ENCODE measurements at regions not wholly inside any gene's neighbourhood (a gene's known extent, or its start where the extent isn't known, plus 50 kb on each side); places are given as distances from the start of the nearest gene placed in this dataset.
A peak's percentile ranks its signal among the peaks of the same experiment; 100 is the strongest.

DNA sequence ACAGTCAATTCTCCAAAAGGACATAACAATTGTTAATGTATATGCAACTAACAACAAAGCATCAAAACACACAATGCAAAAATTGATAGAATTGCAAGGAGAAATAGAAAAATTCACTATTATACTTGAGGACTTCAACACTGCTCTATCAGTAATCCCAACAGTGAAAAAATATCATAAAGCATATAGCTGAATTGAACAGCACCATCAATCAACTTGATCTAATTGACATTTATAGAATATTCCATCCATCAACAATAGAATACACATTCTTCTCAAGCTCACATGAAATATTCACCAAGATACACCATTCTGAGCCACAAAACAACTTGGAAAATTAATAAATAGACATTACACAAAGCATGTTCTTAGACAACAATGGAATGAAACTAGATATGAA lies 60.1 kb upstream of the ASXL3 start:
- DNase-seq: no peak

- no peak for DNase-seq
Observed at GRCh38 chr18:33513027-33513426, 65.0 kb upstream of the ASXL3 start.

DNA sequence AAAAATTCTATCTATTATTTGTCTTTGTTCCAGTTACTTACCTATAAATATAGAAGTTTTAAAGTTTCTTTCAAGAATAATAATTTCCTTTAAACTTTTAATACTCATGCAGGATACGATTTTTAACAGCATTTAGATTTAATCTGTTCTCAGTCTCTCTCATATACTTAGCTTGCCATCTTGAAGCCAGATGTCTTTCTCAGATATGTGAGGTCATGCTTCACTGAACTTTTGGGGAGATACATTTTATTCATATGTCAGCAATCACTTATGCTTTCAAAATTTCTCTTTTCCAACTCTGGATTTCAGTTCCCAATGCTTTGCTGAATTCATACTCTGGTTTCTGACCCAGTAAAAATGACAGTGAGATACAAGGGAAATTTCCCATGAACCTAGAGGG lies 66.5 kb upstream of the CCDC178 start:
- DNase-seq: no peak

DNA sequence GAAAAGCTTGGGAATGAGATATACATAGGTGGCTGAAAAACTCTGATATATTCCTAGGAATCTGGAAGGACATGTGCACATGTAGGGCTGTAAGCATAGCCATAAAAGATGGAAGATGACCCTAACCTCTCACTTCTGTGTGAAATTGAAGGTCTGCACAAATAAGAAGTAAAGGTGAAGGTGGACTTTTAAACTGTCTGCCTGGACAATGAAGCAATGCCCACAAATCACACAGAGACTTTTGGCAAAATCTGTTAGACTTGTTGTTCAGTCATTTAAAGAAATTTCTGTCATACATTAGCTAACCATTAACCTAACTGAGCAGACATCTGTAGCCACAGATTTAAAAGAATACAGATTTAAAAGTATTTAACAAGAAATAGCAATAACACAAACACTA lies 65.3 kb upstream of the CCDC178 start:
- no peak for DNase-seq

DNA sequence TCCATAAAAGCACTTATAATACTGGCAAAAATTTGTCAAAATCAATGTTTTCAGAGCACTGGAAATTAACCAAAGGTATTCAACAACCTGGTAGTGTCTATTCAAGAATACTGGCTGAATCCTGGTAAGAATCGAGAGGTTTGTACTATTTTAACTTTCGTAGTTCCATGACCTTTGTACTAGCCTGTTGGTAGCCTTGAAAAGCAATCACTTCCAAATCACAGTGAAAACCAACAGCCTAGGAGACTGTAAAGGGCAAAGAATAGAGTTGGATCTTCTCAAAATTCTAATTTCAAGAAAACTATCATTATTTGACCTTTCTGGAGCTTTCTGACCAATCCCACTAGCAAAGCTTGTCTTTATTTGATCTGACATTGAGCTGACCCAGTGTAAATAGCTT lies 64.8 kb upstream of the CCDC178 start:
- DNase-seq: no peak

- DNase-seq: peak; percentile 69
Observed at GRCh38 chr18:33495278-33495677, 54.8 kb upstream of the CCDC178 start.
